GM21619 (cell line): ENCODE measurements at regions not wholly inside any gene's neighbourhood (a gene's known extent, or its start where the extent isn't known, plus 50 kb on each side); places are given as distances from the start of the nearest gene placed in this dataset.

ENCODE experiments used
- ATAC-seq: cut with Tn5 transposase; IDR thresholded peaks from one replicate; pipeline ENCODE4 v1.9.1; 2021; ENCODE audit not compliant: unreplicated experiment

DNA sequence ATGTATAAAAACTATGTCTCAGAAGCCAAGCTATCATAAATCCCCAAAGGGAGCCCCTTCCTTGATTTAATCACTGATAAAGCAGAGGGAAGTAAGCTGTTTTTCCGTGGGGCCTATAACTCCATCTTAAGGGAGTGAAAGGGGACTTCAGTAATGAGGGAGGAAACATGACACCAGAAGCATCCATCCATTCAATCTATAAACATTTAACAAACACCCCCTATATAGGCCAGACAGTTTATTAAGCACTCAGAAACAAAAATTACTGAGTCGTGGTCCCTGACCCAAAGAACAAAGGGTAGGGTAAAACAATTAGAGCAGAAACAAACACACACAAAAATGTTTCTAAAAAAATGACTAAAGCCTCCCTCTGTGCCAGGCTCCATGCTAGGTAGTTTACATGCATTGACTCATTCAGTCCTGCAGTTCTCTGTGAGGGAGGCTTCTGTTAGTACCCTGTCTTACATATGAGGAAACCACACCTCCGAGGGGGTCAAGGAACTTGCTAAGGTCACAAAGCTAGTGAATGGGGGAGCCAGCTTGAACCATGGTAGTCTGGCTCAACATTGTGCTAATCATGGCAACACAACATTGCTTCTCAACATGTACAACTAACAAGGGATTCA lies 472.1 kb downstream of the CDH2 start:
- ATAC-seq, result no peak

DNA sequence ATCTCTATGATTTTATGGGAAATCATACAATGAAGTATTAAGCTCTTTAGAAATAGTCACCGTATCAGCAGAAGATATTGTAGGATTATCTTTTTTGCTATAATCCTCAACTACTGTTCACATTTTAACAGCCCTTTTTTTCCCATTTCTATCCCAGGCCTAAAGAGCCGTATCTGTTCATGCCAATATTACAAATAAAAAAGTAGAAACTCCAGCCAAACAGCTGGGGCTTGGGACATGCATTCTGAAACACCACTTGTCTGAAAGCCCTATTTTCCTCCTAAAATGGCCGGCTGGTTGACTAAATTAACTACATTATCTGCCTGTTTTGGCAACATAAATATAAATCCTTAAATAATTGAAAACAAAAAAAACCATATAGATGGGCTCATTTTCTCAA lies 477.8 kb downstream of the CDH2 start:
- ATAC-seq, result no peak

GRCh38 chr18:27696148-27696547 lies 480.8 kb downstream of the CDH2 start:
- ATAC-seq, result no peak

- ATAC-seq, result no peak
Measured at GRCh38 chr18:27695503-27695902, 481.4 kb downstream of the CDH2 start.

GRCh38 chr18:27695052-27695451 lies 481.9 kb downstream of the CDH2 start:
- ATAC-seq, result no peak

- ATAC-seq, result no peak
Measured at GRCh38 chr18:27688581-27688980, 488.3 kb downstream of the CDH2 start.

- ATAC-seq, result no peak
Measured at GRCh38 chr18:27687351-27687979, 489.5 kb downstream of the CDH2 start.

GRCh38 chr18:27685807-27686412 lies 491.0 kb downstream of the CDH2 start:
- no peak for ATAC-seq

GRCh38 chr18:27685091-27685490 lies 491.8 kb downstream of the CDH2 start:
- ATAC-seq, result no peak

DNA sequence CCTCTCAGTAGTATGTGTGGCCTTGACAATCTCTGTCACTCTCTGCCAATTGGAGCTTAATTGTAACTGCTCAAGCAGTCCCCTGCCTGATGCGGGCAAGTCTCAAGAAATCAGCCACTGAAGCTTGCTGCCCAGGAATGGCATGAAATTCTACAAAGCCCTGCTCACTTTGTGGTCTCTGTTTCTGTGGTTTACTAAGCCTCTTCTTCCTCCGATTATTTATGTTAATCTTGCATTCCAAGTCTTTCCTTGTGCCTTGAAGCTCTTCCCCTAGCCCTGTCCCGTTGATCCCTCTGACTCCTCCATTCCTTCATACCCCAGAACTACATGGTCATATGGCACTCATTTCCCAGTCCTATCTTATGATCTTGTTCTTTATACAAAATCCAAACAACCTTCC lies 489.3 kb upstream of the CHST9 start:
- ATAC-seq, result no peak

GRCh38 chr18:27673861-27674260 lies 488.8 kb upstream of the CHST9 start:
- no peak for ATAC-seq

GRCh38 chr18:27668158-27668557 lies 483.1 kb upstream of the CHST9 start:
- no peak for ATAC-seq

DNA sequence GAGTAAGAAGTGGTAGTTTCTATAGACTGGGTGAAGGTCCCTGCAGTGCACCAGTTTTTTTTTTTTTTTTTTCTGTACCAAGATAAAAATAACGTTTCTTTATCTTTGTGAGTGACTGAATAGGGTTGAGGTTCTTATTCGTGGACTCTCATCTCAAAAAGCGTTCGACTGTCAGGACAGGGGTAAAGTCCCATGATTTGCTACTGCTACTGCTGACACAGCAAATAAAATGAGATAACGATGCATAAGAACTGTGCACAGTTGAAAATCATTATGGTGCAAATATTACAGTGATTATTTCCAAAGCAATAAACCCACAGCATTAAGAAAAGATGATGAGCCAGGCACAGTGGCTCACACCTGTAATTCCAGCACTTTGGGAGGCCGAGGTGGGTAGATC lies 482.0 kb upstream of the CHST9 start:
- no peak for ATAC-seq

DNA sequence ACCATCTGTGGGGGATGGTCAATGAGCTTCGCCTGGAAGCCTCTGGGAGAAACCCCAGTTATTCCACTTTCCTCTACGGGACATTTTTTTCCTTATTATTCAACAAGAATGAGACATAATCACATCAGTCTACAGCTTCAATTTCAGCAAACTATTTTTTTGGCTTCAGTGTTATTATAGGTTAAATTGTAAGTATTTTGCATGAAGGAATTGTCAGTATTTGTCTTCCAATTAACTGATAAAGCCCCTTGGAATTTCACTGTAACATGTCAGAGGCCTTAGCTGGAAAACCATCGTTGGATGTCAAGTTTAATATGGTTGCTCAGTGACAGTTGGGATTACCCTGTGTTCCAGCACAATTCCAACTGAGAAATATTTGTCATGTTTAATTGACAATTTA lies 480.9 kb upstream of the CHST9 start:
- no peak for ATAC-seq

DNA sequence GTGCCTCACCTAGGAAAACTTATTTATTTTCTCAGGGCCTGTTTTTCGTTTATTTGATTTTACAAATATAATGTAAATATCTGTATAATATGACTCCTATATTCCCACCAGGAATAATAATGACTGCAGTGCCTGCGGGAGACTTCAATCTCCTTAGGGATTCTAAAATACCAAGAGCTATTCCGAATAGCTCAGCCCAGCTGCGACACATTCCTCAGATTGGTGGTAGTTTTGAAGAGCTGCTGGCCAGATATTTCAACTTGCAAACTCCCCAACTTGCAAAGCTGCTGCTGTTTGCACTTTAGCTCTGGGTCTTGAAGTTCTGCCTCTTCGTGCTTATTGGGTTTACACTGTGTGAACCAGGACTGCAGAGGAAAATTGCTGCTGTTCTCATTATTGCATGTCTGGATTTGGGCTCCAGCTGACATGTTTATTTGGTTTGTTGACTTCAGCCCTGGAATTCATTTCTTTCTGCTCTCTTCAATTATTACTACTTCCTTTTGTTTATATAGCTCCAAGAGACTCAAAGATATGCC lies 480.2 kb upstream of the CHST9 start:
- ATAC-seq, result no peak

- ATAC-seq, result no peak
Measured at GRCh38 chr18:27662949-27663348, 477.8 kb upstream of the CHST9 start.

GRCh38 chr18:27662537-27662936 lies 477.4 kb upstream of the CHST9 start:
- ATAC-seq, result no peak

GRCh38 chr18:27661320-27662018 lies 476.4 kb upstream of the CHST9 start:
- ATAC-seq, result no peak

GRCh38 chr18:27656905-27657304 lies 471.8 kb upstream of the CHST9 start:
- no peak for ATAC-seq

GRCh38 chr18:27656167-27656778 lies 471.2 kb upstream of the CHST9 start:
- no peak for ATAC-seq

GRCh38 chr18:27653247-27653646 lies 468.1 kb upstream of the CHST9 start:
- no peak for ATAC-seq
